ENCODE measurements at regions not wholly inside any gene's neighbourhood (a gene's known extent, or its start where the extent isn't known, plus 50 kb on each side); places are given as distances from the start of the nearest gene placed in this dataset.

GRCh38 chr2:167701651-167702050 lies 545.7 kb downstream of the STK39 start:
- Histone ChIP-seq H3K4me1 (ENCODE audit: control insufficient read depth, insufficient read depth, low read length) (no peaks in the 10 kb centered on the region), H3K27ac (ENCODE audit: low read length) (no peak overlapping the region), H3K27me3 (ENCODE audit: control insufficient read depth, insufficient read depth, low read length) (no peaks in the 10 kb centered on the region), H3K36me3 (ENCODE audit: control insufficient read depth, insufficient read depth, low read length) (no peaks in the 10 kb centered on the region), H3K4me3 (ENCODE audit: low read depth in 2 of 2, low read length in 2 of 2) (no peak overlapping the region), H3K9me3 (ENCODE audit: control insufficient read depth, insufficient read depth, low read depth, low read length) (no peaks in the 10 kb centered on the region)
- intact Hi-C loops (cut with micrococcal nuclease; ENCODE audit: unreplicated experiment) (no loop called here), in situ Hi-C loops (cut with HindIII; ENCODE audit: low pct_unique_long_range_greater_than_20kb, low sequenced_read_pairs) (no loop called here)
- ATAC-seq (no peak), DNase-seq (ENCODE audit: low read depth, low spot score) (no peak)
- CTCF ChIA-PET, result no interaction called here
- no TSS peak for BruUV-seq (replicated peaks)
- POLR2A ChIA-PET, result no interaction called here
- TF ChIP-seq POLR2AphosphoS5 (IDR thresholded peaks at IDR 0.05; ENCODE audit: low read depth, low read length), result no peak
- no peak for TF ChIP-seq SIN3A (IDR thresholded peaks at IDR 0.05; ENCODE audit: borderline replicate concordance, insufficient read depth, low read depth, low read length)
- TF ChIP-seq REST (IDR thresholded peaks at IDR 0.05; ENCODE audit: insufficient read depth in 1 of 2, low read depth in 2 of 2, low read length in 1 of 2), result no peak
- TF ChIP-seq TCF7L2 (IDR thresholded peaks at IDR 0.05; ENCODE audit: low read depth, low read length), result no peak
- no peak for TF ChIP-seq CTCF (IDR thresholded peaks at IDR 0.05)

GRCh38 chr2:167697948-167698347 lies 549.4 kb downstream of the STK39 start:
- Histone ChIP-seq H3K4me1 (ENCODE audit: control insufficient read depth, insufficient read depth, low read length) (no peaks in the 10 kb centered on the region), H3K27ac (ENCODE audit: low read length) (no peak overlapping the region), H3K27me3 (ENCODE audit: control insufficient read depth, insufficient read depth, low read length) (no peaks in the 10 kb centered on the region), H3K9me3 (ENCODE audit: control insufficient read depth, insufficient read depth, low read depth, low read length) (no peaks in the 10 kb centered on the region), H3K36me3 (ENCODE audit: control insufficient read depth, insufficient read depth, low read length) (no peaks in the 10 kb centered on the region), H3K4me3 (ENCODE audit: low read depth in 2 of 2, low read length in 2 of 2) (no peak overlapping the region)
- TF ChIP-seq TCF7L2 (IDR thresholded peaks at IDR 0.05; ENCODE audit: low read depth, low read length) (no peak), REST (IDR thresholded peaks at IDR 0.05; ENCODE audit: insufficient read depth in 1 of 2, low read depth in 2 of 2, low read length in 1 of 2) (no peak), CTCF (IDR thresholded peaks at IDR 0.05) (no peak), POLR2AphosphoS5 (IDR thresholded peaks at IDR 0.05; ENCODE audit: low read depth, low read length) (no peak), SIN3A (IDR thresholded peaks at IDR 0.05; ENCODE audit: borderline replicate concordance, insufficient read depth, low read depth, low read length) (no peak)
- CTCF ChIA-PET, result no interaction called here
- POLR2A ChIA-PET, result no interaction called here
- intact Hi-C loops (cut with micrococcal nuclease; ENCODE audit: unreplicated experiment), result no loop called here
- ATAC-seq, result no peak
- no TSS peak for BruUV-seq (replicated peaks)
- DNase-seq (ENCODE audit: low read depth, low spot score), result no peak
- in situ Hi-C loops (cut with HindIII; ENCODE audit: low pct_unique_long_range_greater_than_20kb, low sequenced_read_pairs), result no loop called here
